ENCODE measurements at regions not wholly inside any gene's neighbourhood (a gene's known extent, or its start where the extent isn't known, plus 50 kb on each side); places are given as distances from the start of the nearest gene placed in this dataset.

DNA sequence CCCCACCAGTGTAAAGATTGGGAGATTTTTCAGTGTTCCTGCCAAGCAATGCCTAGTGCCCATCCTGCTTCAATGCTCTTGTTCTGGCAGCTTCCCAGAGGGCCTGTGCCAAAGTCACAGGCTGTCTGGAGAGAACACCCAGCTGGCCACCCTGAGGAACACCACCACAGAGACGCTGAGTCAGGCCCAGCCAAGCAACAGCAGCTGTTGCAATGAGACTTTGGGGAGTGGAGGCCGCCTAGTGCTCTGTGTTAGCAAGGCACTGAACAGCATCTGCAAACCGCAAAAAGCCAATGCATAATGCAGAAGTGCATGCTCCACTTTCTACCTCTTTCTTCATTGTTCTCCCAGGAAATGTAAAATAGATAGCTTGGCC, 168.1 kb downstream of the NXPE2 start:
- TF ChIP-seq, protein P1, sequence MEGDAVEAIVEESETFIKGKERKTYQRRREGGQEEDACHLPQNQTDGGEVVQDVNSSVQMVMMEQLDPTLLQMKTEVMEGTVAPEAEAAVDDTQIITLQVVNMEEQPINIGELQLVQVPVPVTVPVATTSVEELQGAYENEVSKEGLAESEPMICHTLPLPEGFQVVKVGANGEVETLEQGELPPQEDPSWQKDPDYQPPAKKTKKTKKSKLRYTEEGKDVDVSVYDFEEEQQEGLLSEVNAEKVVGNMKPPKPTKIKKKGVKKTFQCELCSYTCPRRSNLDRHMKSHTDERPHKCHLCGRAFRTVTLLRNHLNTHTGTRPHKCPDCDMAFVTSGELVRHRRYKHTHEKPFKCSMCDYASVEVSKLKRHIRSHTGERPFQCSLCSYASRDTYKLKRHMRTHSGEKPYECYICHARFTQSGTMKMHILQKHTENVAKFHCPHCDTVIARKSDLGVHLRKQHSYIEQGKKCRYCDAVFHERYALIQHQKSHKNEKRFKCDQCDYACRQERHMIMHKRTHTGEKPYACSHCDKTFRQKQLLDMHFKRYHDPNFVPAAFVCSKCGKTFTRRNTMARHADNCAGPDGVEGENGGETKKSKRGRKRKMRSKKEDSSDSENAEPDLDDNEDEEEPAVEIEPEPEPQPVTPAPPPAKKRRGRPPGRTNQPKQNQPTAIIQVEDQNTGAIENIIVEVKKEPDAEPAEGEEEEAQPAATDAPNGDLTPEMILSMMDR (IDR thresholded peaks at IDR 0.05; ENCODE audit: insufficient read depth, low read length, poor library complexity, severe bottlenecking): no peak
- no peaks in the 10 kb centered on the region for H3K36me3 ChIP-seq (ENCODE audit: control insufficient read depth, insufficient read depth, low read length)
- no peak for DNase-seq (ENCODE audit: extremely low read depth, insufficient read length)
- H3K27me3 ChIP-seq (replicated peaks; ENCODE audit: control insufficient read depth, insufficient read depth, low read length): peaks cover 2% of the 10 kb centered on the region; the same call in 1 of the 2 replicates
- H3K4me3 ChIP-seq (replicated peaks; ENCODE audit: low read depth, low read length): no peak overlapping the region

DNA sequence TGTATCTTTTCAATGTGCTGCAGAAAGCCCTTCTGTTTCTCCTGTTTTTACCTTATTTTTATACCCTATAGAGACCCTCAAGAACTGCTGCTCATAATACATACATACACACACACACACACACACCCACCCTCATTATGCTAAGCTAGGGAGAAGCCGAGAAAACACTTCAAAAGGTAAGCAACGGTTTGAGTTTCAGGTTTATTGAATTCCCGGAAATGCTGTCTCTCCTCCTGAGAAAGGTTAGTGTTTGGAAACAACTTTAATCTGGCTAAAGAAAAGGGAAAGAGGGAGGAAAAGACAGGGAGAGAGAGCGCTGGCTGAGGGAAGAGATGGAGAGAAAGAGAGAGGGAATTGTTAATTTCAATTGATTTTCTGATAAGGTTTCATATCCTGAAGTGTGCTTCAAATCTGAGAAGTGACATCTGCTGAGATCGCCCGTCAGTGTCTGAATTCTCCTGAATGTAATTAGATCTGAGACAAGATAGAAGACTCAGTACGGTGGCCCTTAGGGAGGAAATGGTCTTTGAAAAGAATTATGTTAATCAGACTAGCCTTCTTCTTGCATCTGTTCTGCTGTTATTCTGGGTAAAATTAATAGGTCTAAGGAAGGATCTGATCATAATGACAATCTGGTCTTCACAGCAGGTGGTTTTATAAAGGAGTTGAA, 169.1 kb downstream of the NXPE2 start:
- no peak for DNase-seq (ENCODE audit: extremely low read depth, insufficient read length)
- Histone ChIP-seq H3K4me3 (replicated peaks; ENCODE audit: low read depth, low read length) (no peak overlapping the region), H3K27me3 (replicated peaks; ENCODE audit: control insufficient read depth, insufficient read depth, low read length) (peaks cover 2% of the 10 kb centered on the region; the same call in 1 of the 2 replicates), H3K36me3 (ENCODE audit: control insufficient read depth, insufficient read depth, low read length) (no peaks in the 10 kb centered on the region)
- TF ChIP-seq, protein P1 (IDR thresholded peaks at IDR 0.05; ENCODE audit: insufficient read depth, low read length, poor library complexity, severe bottlenecking): no peak

DNA sequence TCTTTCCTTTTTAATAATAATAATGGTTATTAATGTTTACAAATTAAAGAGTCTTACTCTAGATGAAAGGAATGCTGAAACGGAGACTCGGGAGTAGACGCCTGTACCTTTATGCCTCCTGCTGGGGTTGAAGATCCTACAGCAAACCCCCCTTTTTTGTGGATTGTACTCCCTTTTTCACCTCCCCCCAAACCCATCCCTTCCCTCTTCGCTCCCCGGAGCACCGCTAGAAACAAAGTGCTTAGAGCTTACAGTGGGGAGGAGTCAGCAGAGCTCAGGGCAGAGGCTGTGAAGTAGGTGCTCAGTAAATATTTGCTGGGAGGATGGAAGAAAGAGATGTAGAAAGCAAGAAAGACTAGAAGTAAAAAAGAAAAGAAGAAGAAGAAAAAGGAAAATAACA, 169.7 kb downstream of the NXPE2 start:
- TF ChIP-seq, protein P1 (IDR thresholded peaks at IDR 0.05; ENCODE audit: insufficient read depth, low read length, poor library complexity, severe bottlenecking): no peak

DNA sequence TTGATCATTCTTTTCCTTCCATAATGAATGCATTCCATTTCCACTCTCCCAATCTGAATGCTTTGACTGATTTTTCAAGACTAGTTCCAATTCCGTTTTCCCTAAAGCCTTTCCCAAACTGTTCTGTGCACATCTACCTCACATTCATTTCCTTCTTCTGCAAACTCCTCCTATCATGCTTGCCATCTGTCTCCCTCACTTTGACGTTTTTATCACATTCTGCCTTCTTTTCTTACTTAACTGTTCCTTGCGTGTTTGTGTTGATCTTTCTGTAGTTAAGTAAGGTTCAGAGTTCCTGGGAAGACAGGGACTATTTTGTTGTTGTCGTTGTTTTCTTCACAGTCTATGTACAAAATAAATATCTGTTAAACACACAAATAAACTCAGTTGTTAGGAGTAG, 179.0 kb downstream of the NXPE2 start:
- Histone ChIP-seq H3K4me3 (replicated peaks; ENCODE audit: low read depth, low read length) (no peak overlapping the region), H3K27me3 (replicated peaks; ENCODE audit: control insufficient read depth, insufficient read depth, low read length) (no peaks in the 10 kb centered on the region; the same call in none of the 2 replicates), H3K36me3 (ENCODE audit: control insufficient read depth, insufficient read depth, low read length) (no peaks in the 10 kb centered on the region)
- TF ChIP-seq, protein P1 (IDR thresholded peaks at IDR 0.05; ENCODE audit: insufficient read depth, low read length, poor library complexity, severe bottlenecking): no peak
- DNase-seq (ENCODE audit: extremely low read depth, insufficient read length): no peak

More for the DNA sequence above, 169.7 kb downstream of the NXPE2 start:
- peaks cover 2% of the 10 kb centered on the region; the same call in 1 of the 2 replicates for H3K27me3 ChIP-seq (replicated peaks; ENCODE audit: control insufficient read depth, insufficient read depth, low read length)
- no peak for DNase-seq (ENCODE audit: extremely low read depth, insufficient read length)
- no peak overlapping the region for H3K4me3 ChIP-seq (replicated peaks; ENCODE audit: low read depth, low read length)
- no peaks in the 10 kb centered on the region for H3K36me3 ChIP-seq (ENCODE audit: control insufficient read depth, insufficient read depth, low read length)

DNA sequence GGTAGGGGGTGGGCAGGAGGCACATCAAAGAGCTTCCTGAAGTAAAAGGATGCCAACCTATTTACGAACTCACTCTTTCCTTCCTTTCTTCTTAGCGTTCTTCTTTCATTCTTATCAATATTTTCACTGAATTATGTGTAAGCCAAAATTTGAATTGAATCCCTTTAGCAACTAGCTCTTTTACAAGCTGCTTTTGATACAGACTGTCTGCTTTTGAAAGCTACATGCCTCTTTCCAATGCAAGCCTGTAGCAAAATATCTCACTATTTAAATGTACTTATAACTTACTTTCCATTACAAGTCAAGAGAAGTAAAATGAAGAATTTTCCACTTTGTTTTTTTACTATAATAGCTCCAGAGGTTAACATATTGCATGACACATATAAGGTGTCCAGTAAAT, 186.6 kb downstream of the NXPE2 start:
- no peaks in the 10 kb centered on the region for H3K36me3 ChIP-seq (ENCODE audit: control insufficient read depth, insufficient read depth, low read length)
- no peak for DNase-seq (ENCODE audit: extremely low read depth, insufficient read length)
- TF ChIP-seq, protein P1 (IDR thresholded peaks at IDR 0.05; ENCODE audit: insufficient read depth, low read length, poor library complexity, severe bottlenecking): no peak

DNA sequence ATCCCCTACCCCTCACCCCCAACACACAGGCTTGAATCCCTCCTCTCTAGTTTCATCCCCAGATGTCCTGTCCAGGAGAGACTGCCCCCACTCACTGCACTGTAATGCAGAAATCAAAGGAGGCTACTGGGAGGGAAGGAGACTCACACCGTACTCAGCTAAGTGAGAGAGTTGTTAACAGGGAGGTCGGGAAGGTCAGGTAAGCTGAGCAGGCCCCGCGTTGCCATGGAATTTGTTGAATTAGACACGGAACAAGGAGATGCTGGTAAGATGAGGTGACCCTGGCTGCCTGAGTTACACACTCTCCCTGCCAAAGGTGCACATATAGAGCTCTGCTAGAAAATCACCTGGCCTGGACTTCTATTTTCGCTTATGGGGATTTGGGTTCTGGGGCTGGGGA, 197.9 kb downstream of the NXPE2 start:
- no peak overlapping the region for H3K4me3 ChIP-seq (replicated peaks; ENCODE audit: low read depth, low read length)
- no peak for DNase-seq (ENCODE audit: extremely low read depth, insufficient read length)
- TF ChIP-seq, protein P1 (IDR thresholded peaks at IDR 0.05; ENCODE audit: insufficient read depth, low read length, poor library complexity, severe bottlenecking): no peak
- no peaks in the 10 kb centered on the region for H3K27me3 ChIP-seq (replicated peaks; ENCODE audit: control insufficient read depth, insufficient read depth, low read length)
- no peaks in the 10 kb centered on the region for H3K36me3 ChIP-seq (ENCODE audit: control insufficient read depth, insufficient read depth, low read length)

More for the DNA sequence above, 186.6 kb downstream of the NXPE2 start:
- Histone ChIP-seq H3K4me3 (replicated peaks; ENCODE audit: low read depth, low read length) (no peak overlapping the region), H3K27me3 (replicated peaks; ENCODE audit: control insufficient read depth, insufficient read depth, low read length) (no peaks in the 10 kb centered on the region)
